Erythroblast (primary cell): ENCODE measurements at regions not wholly inside any gene's neighbourhood (a gene's known extent, or its start where the extent isn't known, plus 50 kb on each side); places are given as distances from the start of the nearest gene placed in this dataset.

Experiments
- GATA1 ChIP-seq: IDR thresholded peaks from 2 replicates; pipeline ENCODE4 v1.6.1; 2011; ENCODE audit warnings: low read depth, mild to moderate bottlenecking, control low read depth, low read length, moderate library complexity
- POLR2A ChIP-seq: IDR thresholded peaks from 2 replicates; pipeline ENCODE4 v1.6.1; 2011; ENCODE audit warnings: mild to moderate bottlenecking, low read length

DNA sequence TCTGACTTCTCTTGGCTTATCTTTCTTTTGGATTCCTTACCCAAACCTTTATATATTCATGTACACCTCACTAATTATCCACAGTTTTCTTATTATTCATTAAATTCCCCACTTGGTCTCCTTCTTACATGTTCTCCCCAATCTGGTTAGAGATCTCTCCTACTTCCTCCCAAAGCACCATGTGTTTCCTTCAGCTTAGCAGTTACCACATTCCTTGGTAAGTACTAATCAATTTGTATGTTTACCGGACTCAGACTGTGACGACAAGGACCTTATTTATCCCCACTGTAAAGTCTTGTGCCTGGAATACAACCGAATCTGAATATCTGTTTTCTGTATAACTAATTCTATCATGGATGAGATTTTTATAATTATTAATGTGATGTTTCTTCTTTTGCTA, 389.5 kb downstream of the KCNJ2 start:
- TF ChIP-seq POLR2A (no peak), GATA1 (no peak)
